Gastrocnemius medialis (tissue), 4 donors: ENCODE measurements at regions not wholly inside any gene's neighbourhood (a gene's known extent, or its start where the extent isn't known, plus 50 kb on each side); places are given as distances from the start of the nearest gene placed in this dataset.

Experiments
- CTCF ChIP-seq, 5 experiments: fragments of 450-650 bp in 3 of 5; fragments of 200-600 bp in 2 of 5; sonication (generic) in 2 of 5; IDR thresholded peaks in 4 of 5; conservative IDR thresholded peaks in 1 of 5; 1 replicate in 4 of 5; 2 replicates in 1 of 5; pipeline ENCODE4 v1.5.1; 2016 to 2019; ENCODE audit warnings: antibody characterized with exemption in 5 of 5, mild to moderate bottlenecking in 3 of 5, moderate library complexity in 3 of 5
- POLR2A ChIP-seq, 2 donors: fragments of 450-650 bp; IDR thresholded peaks; one replicate each; pipeline ENCODE4 v1.6.1; 2017; ENCODE audit warnings: antibody characterized with exemption in 2 of 2, mild to moderate bottlenecking in 2 of 2, moderate library complexity in 2 of 2

GRCh38 chr2:12555012-12555645 is 161.6 kb upstream of the TRIB2 start:
- TF ChIP-seq CTCF (IDR thresholded peaks at IDR 0.05 in 4 of 5, conservative IDR thresholded peaks at IDR 0.05 in 1 of 5) (no peak), POLR2A (IDR thresholded peaks at IDR 0.05) (no peak)
